ENCODE measurements at regions not wholly inside any gene's neighbourhood (a gene's known extent, or its start where the extent isn't known, plus 50 kb on each side); places are given as distances from the start of the nearest gene placed in this dataset.
"Not testable (repeated sequence)": the region's sequence is repeated elsewhere in the genome, so short reads cannot be mapped to it uniquely, and the experiment has no call there.

DNA sequence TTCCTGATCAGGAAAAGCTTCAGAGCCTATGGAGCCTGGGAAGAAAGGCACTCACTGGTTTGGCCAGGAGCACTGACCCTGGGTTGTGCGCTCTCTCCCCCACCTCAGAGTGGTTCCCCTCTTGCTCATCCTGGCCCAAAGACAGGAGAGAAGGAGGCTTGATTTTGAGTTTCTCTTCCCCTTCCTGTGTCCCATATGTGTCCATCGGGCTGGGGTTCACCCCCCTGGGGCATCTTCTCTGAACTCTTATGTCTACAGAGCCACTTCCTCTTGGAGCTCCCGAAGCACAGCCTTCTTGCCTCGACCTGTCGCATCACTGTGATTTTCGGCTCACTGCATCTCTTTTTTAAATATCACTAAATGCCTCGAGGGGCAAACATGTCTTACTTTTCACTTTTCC lies 692.3 kb downstream of the RNF144A start:
- DNase-seq = no peak

DNA sequence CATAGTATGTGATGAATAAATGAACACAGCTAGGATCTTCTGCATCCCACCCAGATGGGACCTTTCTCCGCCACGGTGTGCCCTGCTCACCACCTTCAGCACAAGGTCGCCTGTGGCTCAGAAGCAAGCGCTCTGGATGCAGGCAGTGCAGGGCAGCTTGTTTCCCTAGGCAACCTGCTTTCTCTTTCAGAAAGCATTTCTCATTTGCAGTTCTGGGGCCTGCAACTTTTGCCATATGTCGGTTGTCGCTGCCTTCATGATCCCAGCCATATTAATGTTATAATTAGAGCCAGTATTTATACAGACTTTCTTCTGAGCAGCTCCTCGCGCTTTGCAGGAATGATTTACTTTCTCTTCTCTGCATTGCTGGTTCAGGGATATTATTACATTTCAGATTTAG lies 692.8 kb downstream of the RNF144A start:
- no peak for DNase-seq

DNA sequence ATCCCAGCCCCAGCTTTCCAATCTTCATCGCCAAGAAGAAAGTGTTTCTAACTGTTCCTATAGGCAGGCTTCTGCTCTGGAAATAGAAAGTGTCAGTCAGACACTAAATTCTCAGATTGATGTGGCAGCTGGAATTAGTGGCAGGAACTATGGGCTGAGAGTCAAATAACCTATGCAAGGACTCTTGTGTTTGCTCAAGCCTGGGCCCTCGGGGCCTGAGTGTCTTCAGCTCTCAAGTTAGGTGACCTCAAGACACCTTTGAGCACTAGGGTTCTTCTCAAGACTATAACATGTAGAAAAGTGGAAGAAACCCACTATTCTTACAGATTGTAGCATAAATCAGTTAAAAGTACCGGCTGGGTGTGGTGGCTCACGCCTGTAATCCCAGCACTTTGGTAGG lies 694.5 kb downstream of the RNF144A start:
- DNase-seq = no peak

DNA sequence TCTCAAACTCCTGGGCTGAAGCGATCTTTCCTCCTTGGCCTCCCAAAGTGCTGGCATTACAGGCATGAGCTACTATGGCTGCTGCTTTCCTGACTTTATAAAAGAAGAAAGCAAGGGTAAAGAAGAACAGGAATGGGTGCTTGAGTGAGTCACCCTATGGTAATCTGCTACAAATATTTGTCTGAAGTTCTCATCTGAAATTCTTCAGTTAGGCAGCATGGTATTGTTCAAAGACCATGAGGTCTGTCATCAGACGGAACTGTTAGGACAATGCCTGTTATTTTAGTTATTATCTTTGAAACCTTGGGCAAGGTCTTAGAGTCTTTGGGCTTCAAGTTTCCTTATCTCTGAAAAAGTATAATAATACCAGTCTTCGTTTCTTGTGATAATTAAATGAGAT lies 695.8 kb downstream of the RNF144A start:
- DNase-seq = peak; percentile 49

DNA sequence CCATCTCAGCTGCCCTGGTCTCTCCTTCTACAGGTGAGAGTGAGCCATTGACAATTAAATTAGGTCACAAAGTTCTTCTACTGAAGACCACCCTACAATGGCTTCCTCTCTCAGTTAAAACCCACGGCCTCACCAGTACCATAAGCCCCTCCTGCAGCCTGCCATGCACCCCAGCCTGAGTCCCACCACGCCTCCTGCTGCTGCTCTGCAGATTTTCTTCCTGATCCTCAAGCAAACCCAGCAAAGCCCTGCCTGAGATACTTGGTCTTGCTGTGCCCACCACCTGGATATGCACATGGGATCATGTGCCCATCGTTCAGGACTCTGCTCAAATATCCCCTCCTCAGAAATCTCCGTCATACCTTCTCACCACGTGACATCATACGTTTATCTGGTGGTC lies 696.6 kb downstream of the RNF144A start:
- no peak for DNase-seq

GRCh38 chr2:7618031-7618430 lies 700.8 kb downstream of the RNF144A start:
- DNase-seq = no peak

DNA sequence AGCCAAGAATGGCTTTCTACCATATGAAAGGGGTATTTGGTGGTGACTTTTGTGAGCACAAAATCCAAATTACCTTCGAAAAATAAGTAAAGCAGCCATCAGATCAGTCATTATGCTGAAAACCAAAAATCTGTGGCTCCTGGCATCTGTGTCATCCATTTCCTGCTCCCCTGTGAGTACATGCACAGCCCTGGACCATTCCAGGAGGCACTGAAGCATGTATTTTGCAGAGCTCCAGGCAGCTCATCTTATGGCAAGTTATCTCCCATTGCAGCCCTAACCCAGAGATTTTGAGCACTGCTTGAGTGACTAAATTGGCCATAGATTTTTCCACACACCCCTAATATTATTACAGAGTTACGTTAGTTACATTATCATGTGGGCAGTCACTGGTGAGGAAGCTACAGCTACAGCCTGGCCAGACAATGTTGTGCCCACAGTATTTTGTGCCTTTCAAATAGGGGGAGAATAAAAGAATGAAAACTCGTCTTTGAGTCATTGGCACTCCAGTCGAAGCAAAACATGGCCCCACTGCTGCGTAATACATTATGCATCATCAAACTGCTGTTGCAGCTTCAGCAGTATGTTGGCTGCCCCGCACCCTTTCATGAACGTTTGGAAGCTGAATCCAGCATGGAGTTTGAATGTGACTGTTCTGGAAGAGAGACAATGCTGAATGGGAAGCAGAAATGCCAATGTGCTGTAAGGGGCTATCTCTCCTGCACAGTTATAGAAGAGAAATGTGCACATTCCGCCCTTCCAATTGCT lies 702.2 kb downstream of the RNF144A start:
- no peak for DNase-seq

- peak; percentile 4 for DNase-seq
Measured at GRCh38 chr2:7620255-7620654, 703.0 kb downstream of the RNF144A start.

DNA sequence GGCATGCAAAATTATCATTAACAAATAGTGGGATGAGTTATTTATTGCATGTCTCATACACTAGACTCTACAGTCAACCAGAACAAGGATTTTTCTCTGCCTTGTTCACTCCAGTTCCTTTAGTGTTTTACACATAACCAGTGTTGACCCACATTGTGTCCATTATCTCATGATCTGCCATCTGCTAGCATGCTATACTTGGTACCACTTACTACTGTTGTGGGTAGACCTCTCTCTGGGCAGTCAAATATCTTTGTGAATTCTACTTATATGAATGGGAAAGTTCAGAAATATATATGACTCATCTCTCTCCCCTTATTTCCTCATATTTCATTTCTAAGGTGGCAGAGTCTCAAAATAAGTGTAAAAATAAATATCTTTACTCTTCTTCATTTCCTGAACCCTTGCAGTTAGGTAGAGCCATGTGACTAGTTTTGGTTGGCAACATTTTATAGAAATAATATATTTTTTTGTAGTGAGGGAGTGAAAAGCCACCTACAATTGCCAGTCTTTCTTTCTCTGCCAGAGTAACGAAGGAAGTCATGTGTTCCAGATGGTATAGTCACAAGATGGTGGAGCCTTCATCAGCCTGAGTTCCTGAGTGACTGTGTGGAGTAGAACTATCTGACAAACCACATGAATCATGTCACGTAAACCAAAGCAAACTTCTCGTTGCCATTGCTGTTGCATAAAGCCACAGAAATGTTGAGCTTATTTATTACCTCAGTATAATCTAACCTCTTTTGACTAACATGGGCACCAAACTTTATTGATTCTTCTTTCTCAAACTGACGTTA lies 704.0 kb downstream of the RNF144A start:
- no peak for DNase-seq

DNA sequence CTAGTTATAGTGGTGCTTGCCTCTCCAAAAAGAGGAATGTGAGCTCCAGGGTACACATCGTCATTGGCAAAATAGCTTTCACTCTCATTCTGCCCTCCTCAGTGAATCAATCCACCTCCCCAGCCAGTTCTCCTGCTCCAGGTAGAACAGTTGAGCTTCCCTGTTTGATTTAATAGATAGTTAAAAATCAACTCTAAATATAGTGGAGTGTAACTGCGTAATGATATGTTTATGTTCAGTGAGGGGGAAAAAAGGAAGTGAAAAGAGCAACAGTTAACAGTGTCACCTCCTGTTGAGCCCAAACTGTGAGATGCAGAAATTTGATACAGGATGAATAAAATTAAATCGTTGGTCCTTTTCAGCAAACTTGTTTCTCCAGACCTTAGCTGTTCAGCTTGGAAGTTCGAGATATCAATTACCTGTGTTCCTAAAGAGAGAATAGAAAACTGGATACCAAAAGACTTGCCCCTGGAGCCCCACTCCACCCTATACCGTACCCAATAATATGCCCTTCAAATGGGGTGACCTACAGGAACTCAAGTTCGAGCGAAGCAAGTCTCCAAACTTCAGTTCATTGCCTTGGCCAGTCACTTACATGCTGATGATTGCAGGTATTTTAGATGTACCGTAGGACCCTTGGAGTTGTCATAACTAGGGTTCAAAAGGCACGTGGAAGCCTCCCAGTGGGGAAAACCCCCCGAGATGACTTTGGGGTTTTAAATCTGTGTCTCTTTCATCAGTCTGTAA lies 708.4 kb downstream of the RNF144A start:
- DNase-seq = no peak

DNA sequence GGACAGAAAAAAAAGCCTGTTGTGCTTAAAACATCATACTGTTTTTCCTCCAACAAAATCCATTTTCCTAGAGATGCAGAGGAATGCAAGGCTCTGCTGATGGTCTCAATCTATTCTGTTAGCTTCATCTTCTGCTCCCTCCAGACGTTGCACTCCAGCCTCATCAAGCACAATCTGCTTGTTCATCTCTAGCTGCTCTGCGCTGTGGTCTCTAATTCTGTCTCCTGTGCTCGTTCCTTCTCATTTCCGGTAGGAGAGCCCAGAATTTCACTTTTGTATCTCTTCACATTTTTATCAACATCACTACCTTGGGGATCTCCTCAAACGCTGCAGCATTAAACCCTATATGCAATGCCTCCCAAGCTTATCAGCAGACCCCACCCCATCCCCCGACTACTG lies 708.9 kb downstream of the RNF144A start:
- DNase-seq = no peak

DNA sequence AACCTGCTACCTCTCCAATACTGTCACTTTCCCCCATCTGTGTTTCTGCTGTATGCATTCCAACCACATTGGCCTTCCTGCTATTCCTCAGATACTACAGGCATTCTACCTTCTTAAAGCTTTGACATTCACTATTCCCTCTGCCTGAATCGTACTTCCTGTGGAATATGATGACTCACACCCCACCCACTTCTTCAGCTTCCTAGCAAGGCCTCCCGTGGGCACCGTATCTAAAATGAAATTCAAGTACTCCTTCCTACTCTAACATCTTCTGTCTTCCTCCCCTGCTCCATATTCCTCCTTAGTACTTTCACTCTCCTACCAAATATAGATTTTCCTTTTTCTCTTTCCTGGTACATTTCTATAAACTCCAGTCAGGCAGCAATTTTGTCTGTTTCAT lies 710.4 kb downstream of the RNF144A start:
- peak; percentile 9 for DNase-seq

DNA sequence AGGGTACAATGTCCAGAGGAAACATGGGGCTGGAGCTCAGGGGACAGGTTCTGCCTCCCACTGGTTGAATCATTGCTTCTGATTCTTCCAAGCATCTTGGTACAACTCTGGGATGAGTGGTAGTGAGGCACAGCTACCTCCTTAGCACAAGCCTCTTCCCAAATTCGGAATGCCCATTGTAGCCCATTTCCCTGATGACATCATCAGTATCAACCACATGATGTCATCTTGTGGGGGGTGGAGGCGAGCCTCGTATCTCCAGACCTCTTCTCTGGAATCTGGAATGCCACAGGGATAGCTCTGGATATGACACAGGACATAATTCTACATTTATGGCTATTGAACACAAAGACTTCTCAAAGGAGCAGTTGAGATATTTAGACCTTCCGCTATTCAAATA lies 715.2 kb downstream of the RNF144A start:
- no peak for DNase-seq

- no peak for DNase-seq
Measured at GRCh38 chr2:7633566-7634153, 716.4 kb downstream of the RNF144A start.

DNA sequence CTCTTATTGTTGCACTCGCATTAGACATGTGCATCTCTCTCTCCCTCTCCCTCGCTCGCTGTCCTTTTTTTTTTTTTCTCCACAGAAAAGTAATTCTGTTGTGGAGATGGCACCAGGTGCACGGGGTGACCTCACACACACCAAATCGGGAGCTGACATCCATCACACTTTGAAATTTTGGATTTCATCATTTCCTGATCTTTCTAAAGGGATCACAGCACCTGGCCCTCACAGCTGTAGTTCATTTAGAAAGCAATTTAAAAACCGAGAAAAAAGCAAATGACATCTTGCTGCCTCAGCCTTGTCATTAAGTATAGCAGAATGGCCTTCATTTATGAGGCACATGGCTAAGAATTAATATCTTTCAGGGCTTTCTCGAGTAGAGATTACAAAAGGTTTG lies 717.2 kb downstream of the RNF144A start:
- no peak for DNase-seq

GRCh38 chr2:7639476-7639875 lies 722.3 kb downstream of the RNF144A start:
- DNase-seq = no peak

DNA sequence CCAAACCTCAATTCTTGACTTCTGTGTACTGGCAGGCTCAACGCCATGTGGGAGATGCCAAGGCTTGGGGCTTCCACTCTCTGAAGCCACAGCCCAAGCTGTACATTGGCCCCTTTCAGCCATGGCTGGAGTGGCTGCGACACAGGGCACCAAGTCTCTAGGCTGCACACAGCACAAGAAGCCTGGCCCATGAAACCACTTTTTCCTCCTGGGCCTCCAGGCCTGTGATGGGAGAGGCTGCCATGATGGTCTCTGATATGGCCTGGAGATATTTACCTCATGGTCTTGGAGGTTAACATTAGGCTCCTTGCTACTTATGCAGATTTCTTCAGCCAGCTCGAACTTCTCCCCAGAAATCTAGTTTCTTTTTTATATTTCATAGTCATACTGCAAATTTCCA lies 724.1 kb downstream of the RNF144A start:
- not testable (repeated sequence) for DNase-seq

- DNase-seq = no peak
Measured at GRCh38 chr2:7646024-7646423, 728.8 kb downstream of the RNF144A start.

DNA sequence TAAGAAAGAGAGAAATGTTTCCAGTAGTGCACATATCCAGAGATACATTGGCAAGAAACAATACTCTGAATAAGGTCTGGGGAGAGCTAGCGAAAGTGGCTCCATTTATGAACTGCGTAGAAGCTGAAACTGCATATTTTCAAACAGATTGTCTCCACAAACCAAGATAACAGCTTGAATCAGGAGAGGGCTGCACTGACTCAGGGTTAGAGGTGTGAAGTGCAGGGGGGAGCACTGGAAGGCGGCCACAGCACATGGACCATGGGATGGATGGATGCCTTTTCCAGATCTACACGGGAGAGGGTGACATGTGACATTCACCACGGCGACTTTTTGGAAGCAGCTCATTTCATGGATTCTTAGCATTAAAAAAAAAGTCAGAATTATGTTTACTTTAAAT lies 729.4 kb downstream of the RNF144A start:
- no peak for DNase-seq

GRCh38 chr2:7648221-7648795 lies 731.1 kb downstream of the RNF144A start:
- no peak for DNase-seq

- DNase-seq = no peak
Measured at GRCh38 chr2:7649461-7650228, 732.4 kb downstream of the RNF144A start.

DNA sequence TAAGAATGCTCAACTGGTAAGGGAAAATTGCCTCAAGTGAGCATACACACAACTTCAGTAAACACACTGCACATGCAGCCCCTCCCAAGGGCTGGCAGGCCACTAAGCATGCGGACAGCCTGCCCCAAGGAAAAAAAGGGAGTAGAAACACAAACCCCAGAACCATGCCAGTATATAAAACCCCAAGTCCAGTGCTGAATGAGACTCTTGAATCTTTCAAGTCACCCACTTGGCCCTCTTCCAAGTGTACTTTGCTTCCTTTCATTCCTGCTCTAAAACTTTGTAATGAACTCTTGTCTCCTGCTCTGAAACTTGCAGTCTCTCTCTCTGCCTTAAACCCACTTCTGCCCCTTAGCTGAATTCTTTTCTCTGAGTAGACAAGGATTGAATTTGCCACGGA lies 736.4 kb downstream of the RNF144A start:
- DNase-seq = no peak

All from kidney glomerular epithelial cell (primary cell).